K562 (cell line): ENCODE measurements at regions not wholly inside any gene's neighbourhood (a gene's known extent, or its start where the extent isn't known, plus 50 kb on each side); places are given as distances from the start of the nearest gene placed in this dataset.

Experiments used
- NR0B1 ChIP-seq: fragments of 450-650 bp; IDR thresholded peaks from one replicate; pipeline ENCODE4 v1.6.1; 2018; ENCODE audit warnings: mild to moderate bottlenecking, moderate library complexity; ENCODE audit not compliant: partially characterized antibody
- ZNF324 ChIP-seq: fragments of 250-450 bp; sonication (Bioruptor Pico); IDR thresholded peaks from 2 replicates; pipeline ENCODE4 v1.4.0; 2020; ENCODE audit warnings: mild to moderate bottlenecking
- ZNF408 ChIP-seq: fragments of 250-450 bp; sonication (Bioruptor Pico); IDR thresholded peaks from 2 replicates; pipeline ENCODE4 v1.4.0; 2020; ENCODE audit warnings: low read depth, mild to moderate bottlenecking, moderate library complexity
- ZNF511 ChIP-seq: sonication (generic); formaldehyde crosslinking; IDR thresholded peaks from 2 replicates; pipeline ENCODE4 v1.8.0; 2022; ENCODE audit warnings: mild to moderate bottlenecking, missing genetic modification reagents
- ZNF592 ChIP-seq: fragments of 450-650 bp; IDR thresholded peaks from 2 replicates; pipeline ENCODE4 v1.6.1; 2017; ENCODE audit warnings: antibody characterized with exemption, mild to moderate bottlenecking
- ZNF740 ChIP-seq, 3 experiments: fragments of 200-800 bp in 1 of 3; sonication (Bioruptor generic) in 1 of 3; sonication (generic) in 1 of 3; formaldehyde crosslinking in 1 of 3; IDR thresholded peaks; 2 replicates each; pipeline versions ENCODE4 v1.6.1 to v1.8.0; 2016 to 2022; ENCODE audit warnings: mild to moderate bottlenecking in 2 of 3, missing compliant biosample characterization in 2 of 3, missing genetic modification characterization in 2 of 3, missing genetic modification reagents in 1 of 3

DNA sequence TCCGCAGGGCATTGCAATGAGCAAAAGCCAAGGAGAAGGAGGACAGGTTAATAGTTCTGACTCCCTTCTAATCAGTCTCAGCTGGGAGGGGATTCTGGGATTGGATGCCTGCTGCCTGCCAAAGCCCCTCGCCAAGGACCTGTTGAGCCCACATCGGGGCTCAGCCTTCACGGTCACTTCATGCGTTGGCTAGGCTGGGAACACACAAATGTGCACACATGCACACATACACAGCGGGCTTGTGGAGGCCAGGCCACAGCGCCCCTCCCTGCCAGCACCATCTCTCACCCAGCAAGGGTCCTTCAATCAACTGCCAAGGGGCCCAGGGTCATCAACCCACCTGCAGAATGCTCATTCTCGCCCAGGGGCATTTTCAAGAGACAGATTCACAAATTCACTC lies 113.9 kb downstream of the C5orf15 start (continued):
- TF ChIP-seq ZNF511 (CRISPR knock-in tag) (no peak), ZNF592 (no peak), ZNF324 (no peak), ZNF740 (CRISPR knock-in tag; IDR thresholded peaks at IDR 0.05) (no peak), ZNF740 (tag; IDR thresholded peaks at IDR 0.05) (no peak), NR0B1 (no peak), ZNF408 (CRISPR knock-in tag) (no peak)
- TF ChIP-seq, all 486 proteins: peak for 0
